ENCODE measurements at regions not wholly inside any gene's neighbourhood (a gene's known extent, or its start where the extent isn't known, plus 50 kb on each side); places are given as distances from the start of the nearest gene placed in this dataset.

GRCh38 chr6:94487371-94487770 is 1068.0 kb upstream of the EPHA7 start:
- TF ChIP-seq CTCF (IDR thresholded peaks at IDR 0.05) (no peak), POLR2A (IDR thresholded peaks at IDR 0.05) (no peak)
- no peaks in the 10 kb centered on the region for H3K36me3 ChIP-seq
- no peaks in the 10 kb centered on the region for H3K4me1 ChIP-seq
- H3K4me3 ChIP-seq: no peak overlapping the region
- H3K27me3 ChIP-seq: no peaks in the 10 kb centered on the region
- no peak overlapping the region for H3K27ac ChIP-seq
- no peaks in the 10 kb centered on the region for H3K9me3 ChIP-seq
- intact Hi-C loops (cut with DNase I; ENCODE audit: low total_unique reads): no loop called here
- DNase-seq: no peak

- Histone ChIP-seq H3K9me3 (no peaks in the 10 kb centered on the region), H3K4me3 (no peak overlapping the region), H3K27me3 (no peaks in the 10 kb centered on the region), H3K27ac (no peak overlapping the region), H3K4me1 (no peaks in the 10 kb centered on the region), H3K36me3 (no peaks in the 10 kb centered on the region)
- DNase-seq: no peak
- intact Hi-C loops (cut with DNase I; ENCODE audit: low total_unique reads): no loop called here
- no peak for TF ChIP-seq POLR2A (IDR thresholded peaks at IDR 0.05)
- no peak for TF ChIP-seq CTCF (IDR thresholded peaks at IDR 0.05)
Observed at GRCh38 chr6:94478133-94479005, 1059.0 kb upstream of the EPHA7 start.

GRCh38 chr6:94468830-94469229 is 1049.5 kb upstream of the EPHA7 start:
- TF ChIP-seq POLR2A (IDR thresholded peaks at IDR 0.05) (no peak), CTCF (IDR thresholded peaks at IDR 0.05) (no peak)
- Histone ChIP-seq H3K36me3 (no peaks in the 10 kb centered on the region), H3K4me3 (no peak overlapping the region), H3K27ac (no peak overlapping the region), H3K27me3 (no peaks in the 10 kb centered on the region), H3K4me1 (no peaks in the 10 kb centered on the region), H3K9me3 (no peaks in the 10 kb centered on the region)
- intact Hi-C loops (cut with DNase I; ENCODE audit: low total_unique reads): no loop called here
- DNase-seq: no peak

- Histone ChIP-seq H3K27me3 (no peaks in the 10 kb centered on the region), H3K4me1 (no peaks in the 10 kb centered on the region), H3K4me3 (no peak overlapping the region), H3K27ac (no peak overlapping the region), H3K36me3 (no peaks in the 10 kb centered on the region), H3K9me3 (no peaks in the 10 kb centered on the region)
- no peak for DNase-seq
- TF ChIP-seq POLR2A (IDR thresholded peaks at IDR 0.05): no peak
- TF ChIP-seq CTCF (IDR thresholded peaks at IDR 0.05): no peak
- intact Hi-C loops (cut with DNase I; ENCODE audit: low total_unique reads): no loop called here
Observed at GRCh38 chr6:94464018-94464510, 1044.7 kb upstream of the EPHA7 start.

- DNase-seq: no peak
- no peak overlapping the region for H3K27ac ChIP-seq
- H3K4me3 ChIP-seq: no peak overlapping the region
- peaks cover 0 to 7% of the 10 kb centered on the region in 2 donors for H3K36me3 ChIP-seq
- no peaks in the 10 kb centered on the region for H3K27me3 ChIP-seq
- no peak for TF ChIP-seq CTCF (IDR thresholded peaks at IDR 0.05)
- TF ChIP-seq POLR2A (IDR thresholded peaks at IDR 0.05): no peak
- no peaks in the 10 kb centered on the region for H3K9me3 ChIP-seq
- intact Hi-C loops (cut with DNase I; ENCODE audit: low total_unique reads): no loop called here
- no peaks in the 10 kb centered on the region for H3K4me1 ChIP-seq
Observed at GRCh38 chr6:94463306-94463705, 1043.9 kb upstream of the EPHA7 start.
